ENCODE measurements at regions not wholly inside any gene's neighbourhood (a gene's known extent, or its start where the extent isn't known, plus 50 kb on each side); places are given as distances from the start of the nearest gene placed in this dataset.

GRCh38 chr4:111814961-111815360, 330.3 kb upstream of the FAM241A start:
- Histone ChIP-seq H3K36me3 (no peaks in the 10 kb centered on the region), H3K27me3 (no peaks in the 10 kb centered on the region), H3K27ac (no peak overlapping the region), H3K9me3 (peaks cover 0 to 3% of the 10 kb centered on the region in 2 donors), H3K4me1 (ENCODE audit: insufficient read depth) (no peaks in the 10 kb centered on the region), H3K4me3 (no peak overlapping the region)
- DNase-seq, result no peak
- WGBS, 3 donors, result 61 to 70% (median 63%) methylated on average over 6 of the region's 6 CpGs
- no peak for TF ChIP-seq EP300 (IDR thresholded peaks at IDR 0.05)
- no peak for TF ChIP-seq POLR2A (IDR thresholded peaks at IDR 0.05)
- TF ChIP-seq CTCF (IDR thresholded peaks at IDR 0.05), result no peak
- intact Hi-C loops (cut with DNase I), result no loop called here

GRCh38 chr4:111821342-111821741, 323.9 kb upstream of the FAM241A start:
- Histone ChIP-seq H3K27ac (no peak overlapping the region), H3K4me3 (no peak overlapping the region), H3K9me3 (peaks cover 0 to 3% of the 10 kb centered on the region in 2 donors), H3K27me3 (no peaks in the 10 kb centered on the region), H3K36me3 (no peaks in the 10 kb centered on the region), H3K4me1 (ENCODE audit: insufficient read depth) (no peaks in the 10 kb centered on the region)
- no peak for TF ChIP-seq CTCF (IDR thresholded peaks at IDR 0.05)
- TF ChIP-seq EP300 (IDR thresholded peaks at IDR 0.05), result no peak
- TF ChIP-seq POLR2A (IDR thresholded peaks at IDR 0.05), result no peak
- no peak for DNase-seq
- intact Hi-C loops (cut with DNase I), result loop anchor here in 1 of 4 donors (5.0 kb wide), 1 partner anchor 1221 kb away; no protein-coding TSS in a partner anchor

GRCh38 chr4:111836601-111837000, 308.7 kb upstream of the FAM241A start:
- intact Hi-C loops (cut with DNase I), result no loop called here
- no peak for DNase-seq
- TF ChIP-seq POLR2A (IDR thresholded peaks at IDR 0.05) (no peak), CTCF (IDR thresholded peaks at IDR 0.05) (no peak), EP300 (IDR thresholded peaks at IDR 0.05) (no peak)
- H3K27me3 ChIP-seq, result no peaks in the 10 kb centered on the region
- H3K36me3 ChIP-seq, result no peaks in the 10 kb centered on the region
- H3K4me1 ChIP-seq (ENCODE audit: insufficient read depth), result no peaks in the 10 kb centered on the region
- H3K4me3 ChIP-seq, result no peak overlapping the region
- no peak overlapping the region for H3K27ac ChIP-seq
- WGBS, 3 donors, result 82 to 91% (median 87%) methylated on average over 3 of the region's 3 CpGs
- no peaks in the 10 kb centered on the region for H3K9me3 ChIP-seq

- TF ChIP-seq POLR2A (IDR thresholded peaks at IDR 0.05) (no peak), CTCF (IDR thresholded peaks at IDR 0.05) (no peak), EP300 (IDR thresholded peaks at IDR 0.05) (no peak)
- no peak overlapping the region for H3K27ac ChIP-seq
- 67 to 81% (median 75%) methylated on average over 2 of the region's 2 CpGs for WGBS, 3 donors
Observed at GRCh38 chr4:111837761-111838160, 307.5 kb upstream of the FAM241A start.

More at GRCh38 chr4:111837761-111838160, 307.5 kb upstream of the FAM241A start:
- peaks cover 3% of the 10 kb centered on the region for H3K27me3 ChIP-seq
- H3K9me3 ChIP-seq, result no peaks in the 10 kb centered on the region
- H3K4me1 ChIP-seq (ENCODE audit: insufficient read depth), result no peaks in the 10 kb centered on the region
- no peaks in the 10 kb centered on the region for H3K36me3 ChIP-seq
- DNase-seq, result no peak
- intact Hi-C loops (cut with DNase I), result no loop called here
- H3K4me3 ChIP-seq, result no peak overlapping the region
